ENCODE measurements at regions not wholly inside any gene's neighbourhood (a gene's known extent, or its start where the extent isn't known, plus 50 kb on each side); places are given as distances from the start of the nearest gene placed in this dataset.

DNA sequence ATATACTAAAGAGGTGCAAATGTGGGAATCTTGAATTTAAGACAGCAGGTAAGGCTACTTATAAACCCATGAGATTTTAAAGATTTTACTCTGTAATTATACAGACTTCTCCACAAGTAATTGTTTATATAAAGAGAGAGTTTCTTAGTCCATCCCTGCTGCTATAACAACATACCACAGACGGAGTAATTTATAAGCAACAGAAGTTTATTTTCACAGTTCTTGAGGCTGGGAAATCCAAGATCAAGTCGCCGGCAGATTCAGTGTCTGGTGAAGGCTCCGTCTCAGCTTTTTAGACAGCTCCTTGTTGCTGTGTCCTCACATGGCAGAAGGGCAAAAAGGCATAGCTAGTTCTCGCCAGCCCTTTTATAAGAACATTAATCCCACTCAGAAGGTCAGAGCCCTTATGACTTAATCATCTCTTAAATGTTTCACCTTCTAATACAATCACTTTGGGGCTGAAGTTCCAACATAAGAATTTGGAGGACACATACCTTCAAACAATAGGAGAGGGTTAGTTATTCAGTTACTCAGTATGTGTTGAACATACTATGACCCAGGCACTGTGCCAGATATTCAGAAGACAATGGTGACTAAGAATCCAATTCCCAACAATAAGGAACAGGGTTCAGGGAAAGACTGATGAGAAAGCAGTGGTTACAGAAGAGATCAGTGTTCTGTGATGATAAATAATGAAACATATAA is 466.0 kb downstream of the RIT2 start:
- no peaks in the 10 kb centered on the region for H3K4me1 ChIP-seq (ENCODE audit: control insufficient read depth, extremely low read depth, insufficient read depth, low read length)
- H4K20me1 ChIP-seq (ENCODE audit: control insufficient read depth, extremely low read depth, insufficient read depth, low read length) = no peaks in the 10 kb centered on the region
- dilution Hi-C loops (cut with MboI; ENCODE audit: extremely low pct_ligation_motif_present, low sequenced_read_pairs) = no loop called here
- no peak overlapping the region for H3K9ac ChIP-seq (ENCODE audit: control insufficient read depth, extremely low read depth, insufficient read depth, low read length)
- no peaks in the 10 kb centered on the region for H3K9me1 ChIP-seq (ENCODE audit: control insufficient read depth, extremely low read depth, insufficient read depth, low read length)
- no peak overlapping the region for H3K27ac ChIP-seq (ENCODE audit: control insufficient read depth, insufficient read depth, low read length)
- H3K4me3 ChIP-seq (ENCODE audit: control insufficient read depth in 2 of 3, extremely low read depth in 1 of 3, insufficient read depth in 2 of 3, low read depth in 1 of 3, low read length in 3 of 3) = no peak overlapping the region
- H3K9me3 ChIP-seq (ENCODE audit: control insufficient read depth, low read depth, low read length) = no peaks in the 10 kb centered on the region
- no peak overlapping the region for H2AFZ ChIP-seq (ENCODE audit: control insufficient read depth, low read length)
- FAIRE-seq (no peak), DNase-seq (ENCODE audit: low read depth, low spot score) (no peak)
- TF ChIP-seq CTCF (optimal IDR thresholded peaks at IDR 0.05 in 1 of 3, IDR thresholded peaks at IDR 0.05 in 1 of 3, conservative IDR thresholded peaks at IDR 0.05 in 1 of 3; ENCODE audit: extremely low read depth in 1 of 3, insufficient read depth in 2 of 3, low read length in 3 of 3) (no peak), EZH2 (IDR thresholded peaks at IDR 0.05; ENCODE audit: low read length) (no peak)
- no peaks in the 10 kb centered on the region for H3K27me3 ChIP-seq (ENCODE audit: control insufficient read depth, extremely low read depth, insufficient read depth, low read length)
- H3K4me2 ChIP-seq (ENCODE audit: control insufficient read depth, extremely low read depth, insufficient read depth, low read depth, low read length) = no peak overlapping the region
- H3K79me2 ChIP-seq (ENCODE audit: control insufficient read depth, insufficient read depth, low read length) = no peaks in the 10 kb centered on the region
- no peaks in the 10 kb centered on the region for H3K36me3 ChIP-seq (ENCODE audit: control insufficient read depth in 2 of 2, extremely low read depth in 1 of 2, insufficient read depth in 2 of 2, low read length in 2 of 2)

GRCh38 chr18:42654556-42654955 is 460.9 kb downstream of the RIT2 start:
- H3K4me3 ChIP-seq (ENCODE audit: control insufficient read depth in 2 of 3, extremely low read depth in 1 of 3, insufficient read depth in 2 of 3, low read depth in 1 of 3, low read length in 3 of 3) = no peak overlapping the region
- TF ChIP-seq CTCF (optimal IDR thresholded peaks at IDR 0.05 in 1 of 3, IDR thresholded peaks at IDR 0.05 in 1 of 3, conservative IDR thresholded peaks at IDR 0.05 in 1 of 3; ENCODE audit: extremely low read depth in 1 of 3, insufficient read depth in 2 of 3, low read length in 3 of 3) (no peak), EZH2 (IDR thresholded peaks at IDR 0.05; ENCODE audit: low read length) (no peak)
- no peaks in the 10 kb centered on the region for H3K79me2 ChIP-seq (ENCODE audit: control insufficient read depth, insufficient read depth, low read length)
- H2AFZ ChIP-seq (ENCODE audit: control insufficient read depth, low read length) = no peak overlapping the region
- H3K9ac ChIP-seq (ENCODE audit: control insufficient read depth, extremely low read depth, insufficient read depth, low read length) = no peak overlapping the region
- H3K4me1 ChIP-seq (ENCODE audit: control insufficient read depth, extremely low read depth, insufficient read depth, low read length) = no peaks in the 10 kb centered on the region
- no peaks in the 10 kb centered on the region for H3K9me3 ChIP-seq (ENCODE audit: control insufficient read depth, low read depth, low read length)
- DNase-seq (ENCODE audit: low read depth, low spot score) (no peak), FAIRE-seq (no peak)
- H4K20me1 ChIP-seq (ENCODE audit: control insufficient read depth, extremely low read depth, insufficient read depth, low read length) = no peaks in the 10 kb centered on the region
- H3K36me3 ChIP-seq (ENCODE audit: control insufficient read depth in 2 of 2, extremely low read depth in 1 of 2, insufficient read depth in 2 of 2, low read length in 2 of 2) = no peaks in the 10 kb centered on the region
- no peak overlapping the region for H3K27ac ChIP-seq (ENCODE audit: control insufficient read depth, insufficient read depth, low read length)
- no peaks in the 10 kb centered on the region for H3K9me1 ChIP-seq (ENCODE audit: control insufficient read depth, extremely low read depth, insufficient read depth, low read length)
- no peaks in the 10 kb centered on the region for H3K27me3 ChIP-seq (ENCODE audit: control insufficient read depth, extremely low read depth, insufficient read depth, low read length)
- no peak overlapping the region for H3K4me2 ChIP-seq (ENCODE audit: control insufficient read depth, extremely low read depth, insufficient read depth, low read depth, low read length)
- dilution Hi-C loops (cut with MboI; ENCODE audit: extremely low pct_ligation_motif_present, low sequenced_read_pairs) = no loop called here
